Epithelial cell of proximal tubule (primary cell): ENCODE measurements at regions not wholly inside any gene's neighbourhood (a gene's known extent, or its start where the extent isn't known, plus 50 kb on each side); places are given as distances from the start of the nearest gene placed in this dataset.

Experiments used
- DNase-seq: peaks from one replicate; pipeline ENCODE4 v3.0.0-alpha.2; 2011; ENCODE audit warnings: low read depth
- H3K4me3 ChIP-seq: 2 replicates; pipeline ENCODE4 v1.5.1; 2011; ENCODE audit warnings: low read depth, mild to moderate bottlenecking, low read length
- TF ChIP-seq, protein P1 (sequence below): conservative IDR thresholded peaks from 2 replicates; pipeline ENCODE4 v1.5.1; 2012; ENCODE audit warnings: low read depth, mild to moderate bottlenecking, low read length

DNA sequence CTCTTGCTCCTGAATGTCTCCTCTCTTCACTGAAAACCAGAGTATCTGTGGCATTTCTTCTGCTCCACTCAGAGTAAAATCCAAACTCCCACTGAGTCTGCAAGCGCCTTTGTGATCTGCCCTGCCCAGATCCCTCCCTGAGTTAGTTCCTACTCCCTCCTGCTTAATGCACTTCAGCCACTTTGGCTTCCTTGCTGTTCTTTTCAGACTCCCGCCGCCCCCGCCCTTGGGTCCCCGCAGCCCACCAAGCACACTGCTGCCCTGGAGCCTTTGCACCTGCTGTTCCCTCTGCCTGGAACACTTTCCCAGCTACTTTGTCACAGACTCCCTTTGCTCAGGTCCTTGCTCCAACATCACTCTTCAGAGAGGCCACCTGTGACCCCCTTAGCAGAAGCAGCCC is 127.2 kb upstream of the SLC25A48 start:
- DNase-seq: no peak
- no peak overlapping the region for H3K4me3 ChIP-seq
- TF ChIP-seq, protein P1, sequence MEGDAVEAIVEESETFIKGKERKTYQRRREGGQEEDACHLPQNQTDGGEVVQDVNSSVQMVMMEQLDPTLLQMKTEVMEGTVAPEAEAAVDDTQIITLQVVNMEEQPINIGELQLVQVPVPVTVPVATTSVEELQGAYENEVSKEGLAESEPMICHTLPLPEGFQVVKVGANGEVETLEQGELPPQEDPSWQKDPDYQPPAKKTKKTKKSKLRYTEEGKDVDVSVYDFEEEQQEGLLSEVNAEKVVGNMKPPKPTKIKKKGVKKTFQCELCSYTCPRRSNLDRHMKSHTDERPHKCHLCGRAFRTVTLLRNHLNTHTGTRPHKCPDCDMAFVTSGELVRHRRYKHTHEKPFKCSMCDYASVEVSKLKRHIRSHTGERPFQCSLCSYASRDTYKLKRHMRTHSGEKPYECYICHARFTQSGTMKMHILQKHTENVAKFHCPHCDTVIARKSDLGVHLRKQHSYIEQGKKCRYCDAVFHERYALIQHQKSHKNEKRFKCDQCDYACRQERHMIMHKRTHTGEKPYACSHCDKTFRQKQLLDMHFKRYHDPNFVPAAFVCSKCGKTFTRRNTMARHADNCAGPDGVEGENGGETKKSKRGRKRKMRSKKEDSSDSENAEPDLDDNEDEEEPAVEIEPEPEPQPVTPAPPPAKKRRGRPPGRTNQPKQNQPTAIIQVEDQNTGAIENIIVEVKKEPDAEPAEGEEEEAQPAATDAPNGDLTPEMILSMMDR: no peak

DNA sequence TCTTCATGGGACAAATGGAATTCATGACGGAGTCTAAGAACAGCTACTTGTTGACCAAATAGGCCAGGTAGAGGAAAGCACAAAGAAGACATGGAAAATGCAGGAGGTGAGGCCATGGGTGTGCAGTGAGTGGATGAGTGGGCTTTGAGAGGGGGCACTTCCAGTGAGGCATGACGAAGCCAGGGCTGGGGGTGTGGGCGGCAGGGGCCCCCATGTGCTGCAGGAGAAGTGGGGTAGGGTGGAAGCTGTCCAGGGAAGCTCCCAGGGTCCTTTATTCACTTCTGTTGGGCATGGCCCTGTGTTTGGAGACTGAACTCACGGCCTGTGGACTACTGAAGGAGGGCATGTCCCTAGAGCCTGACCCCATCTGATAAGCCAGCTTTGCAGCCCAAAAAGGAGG is 127.6 kb upstream of the SLC25A48 start:
- no peak overlapping the region for H3K4me3 ChIP-seq
- TF ChIP-seq, protein P1: no peak
- no peak for DNase-seq

DNA sequence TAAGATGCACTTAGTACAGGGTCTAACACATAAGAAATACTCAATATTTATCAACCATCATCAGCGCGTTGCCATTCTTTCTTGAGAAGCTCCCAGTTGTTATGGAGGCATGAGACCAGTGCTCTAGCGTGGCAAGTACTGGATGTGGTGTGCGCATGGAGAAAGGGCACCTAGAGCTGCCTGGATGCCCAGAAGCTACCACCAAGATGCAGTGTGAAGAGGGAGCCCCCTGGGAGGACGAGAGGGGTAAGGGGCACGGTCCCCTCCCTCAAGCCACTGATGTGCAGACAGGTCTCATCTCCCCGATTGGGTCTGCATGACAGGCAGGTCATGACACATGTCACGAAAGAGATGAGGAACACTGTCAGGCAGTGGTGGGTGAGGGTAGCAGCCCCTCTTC is 127.7 kb upstream of the CXCL14 start:
- DNase-seq: no peak
- TF ChIP-seq, protein P1: no peak
- no peak overlapping the region for H3K4me3 ChIP-seq

DNA sequence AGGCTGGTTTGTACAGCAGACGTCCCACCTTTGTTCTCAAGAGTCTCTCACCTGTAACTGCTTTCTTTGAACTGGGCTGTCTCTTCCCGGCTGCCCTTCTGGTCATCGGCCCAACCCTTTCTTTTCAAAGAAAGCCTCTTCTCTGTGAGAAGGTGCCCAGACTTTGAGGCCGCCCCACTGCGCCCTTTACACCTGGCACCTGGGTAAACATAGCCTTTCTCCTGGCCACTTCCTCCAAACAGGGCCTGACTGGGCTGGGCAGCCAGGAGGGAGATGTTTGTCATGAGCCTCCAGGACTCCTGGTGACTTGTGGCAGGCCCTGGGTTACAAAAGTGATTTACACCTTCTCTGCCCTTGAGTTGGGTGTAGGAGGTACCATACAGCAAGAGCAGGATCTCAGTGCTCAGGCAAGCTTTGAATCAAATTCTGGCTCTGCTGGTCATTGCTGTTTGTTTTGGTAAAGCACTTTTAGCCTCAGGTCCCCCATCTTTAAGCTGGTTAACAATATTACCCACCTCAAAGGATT is 127.2 kb upstream of the CXCL14 start:
- H3K4me3 ChIP-seq: no peak overlapping the region
- DNase-seq: no peak
- TF ChIP-seq, protein P1: no peak

DNA sequence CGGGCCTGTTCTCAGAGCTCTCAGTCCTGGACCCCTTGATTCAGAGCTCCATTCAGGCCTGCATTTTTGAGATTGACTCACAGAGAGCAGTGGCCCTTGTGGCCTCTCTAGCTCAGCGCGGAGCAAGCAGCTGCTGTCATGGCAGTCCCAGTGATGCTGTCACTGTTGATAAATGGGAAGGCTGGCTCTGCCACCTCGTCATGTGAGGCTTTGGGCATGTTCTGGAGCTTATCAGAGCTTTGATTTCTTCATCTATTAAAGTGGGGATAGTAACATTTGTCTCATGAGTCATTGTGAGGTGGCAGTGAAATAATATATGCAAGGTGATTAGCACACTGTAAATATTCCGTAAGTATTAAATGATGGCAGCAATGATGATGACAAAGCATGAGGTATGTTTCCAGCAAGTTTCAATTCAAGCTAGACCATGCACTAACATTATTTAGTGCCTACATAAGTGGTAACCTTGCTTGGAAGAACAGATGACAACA is 126.4 kb upstream of the CXCL14 start:
- DNase-seq: no peak
- TF ChIP-seq, protein P1: no peak
- H3K4me3 ChIP-seq: no peak overlapping the region

DNA sequence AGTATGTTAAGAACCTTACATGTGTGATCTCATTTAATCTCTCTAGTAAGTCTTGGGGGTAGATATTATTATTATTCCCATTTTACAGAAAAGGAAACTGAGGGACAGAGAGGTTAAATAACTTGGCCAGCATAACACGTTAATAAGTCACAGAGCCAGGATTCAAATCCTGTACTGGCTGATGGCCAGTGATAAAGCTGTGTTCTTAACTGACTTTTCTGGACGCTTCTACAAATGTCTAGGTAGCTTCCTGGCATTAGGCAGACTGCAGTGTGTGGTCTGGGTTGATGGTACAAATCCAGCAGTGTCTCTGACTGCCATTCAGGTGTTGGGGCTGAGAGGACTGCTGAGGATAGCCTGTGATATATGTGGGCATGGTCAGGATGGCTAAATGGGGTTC is 125.8 kb upstream of the CXCL14 start:
- no peak for DNase-seq
- TF ChIP-seq, protein P1: no peak

DNA sequence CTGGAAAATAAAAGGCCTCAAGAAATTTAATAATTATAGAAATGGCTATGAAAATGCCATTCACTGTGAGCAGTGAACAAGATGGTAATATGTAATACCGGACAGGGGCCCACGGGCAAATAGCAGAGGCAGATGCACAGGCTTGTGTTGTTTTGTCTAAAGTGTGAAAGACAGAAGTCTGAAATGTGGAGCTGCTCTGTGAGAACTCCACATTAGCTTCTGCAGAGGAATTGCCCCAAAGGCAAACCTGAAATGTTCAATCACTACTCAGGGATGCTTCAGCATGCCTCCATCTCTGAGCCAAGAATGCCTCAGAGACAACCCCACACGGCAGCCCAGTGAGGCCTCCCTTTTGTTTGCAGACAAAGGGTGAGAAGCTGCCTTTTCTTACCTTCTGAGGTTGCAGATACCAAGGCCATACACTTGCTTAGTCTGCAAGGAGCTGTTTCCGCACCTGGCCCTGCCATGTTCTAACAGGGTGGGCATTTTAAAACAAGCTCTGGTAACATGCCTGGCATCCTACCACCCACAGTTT is 124.3 kb upstream of the CXCL14 start:
- no peak for DNase-seq
- H3K4me3 ChIP-seq: no peak overlapping the region
- TF ChIP-seq, protein P1: no peak

More for the DNA sequence above, 125.8 kb upstream of the CXCL14 start:
- no peak overlapping the region for H3K4me3 ChIP-seq
